ENCODE measurements at regions not wholly inside any gene's neighbourhood (a gene's known extent, or its start where the extent isn't known, plus 50 kb on each side); places are given as distances from the start of the nearest gene placed in this dataset.

GRCh38 chr2:41930807-41931566, 116.8 kb upstream of the PKDCC start:
- DNase-seq (ENCODE audit: low read depth in 2 of 2), result no peak

DNA sequence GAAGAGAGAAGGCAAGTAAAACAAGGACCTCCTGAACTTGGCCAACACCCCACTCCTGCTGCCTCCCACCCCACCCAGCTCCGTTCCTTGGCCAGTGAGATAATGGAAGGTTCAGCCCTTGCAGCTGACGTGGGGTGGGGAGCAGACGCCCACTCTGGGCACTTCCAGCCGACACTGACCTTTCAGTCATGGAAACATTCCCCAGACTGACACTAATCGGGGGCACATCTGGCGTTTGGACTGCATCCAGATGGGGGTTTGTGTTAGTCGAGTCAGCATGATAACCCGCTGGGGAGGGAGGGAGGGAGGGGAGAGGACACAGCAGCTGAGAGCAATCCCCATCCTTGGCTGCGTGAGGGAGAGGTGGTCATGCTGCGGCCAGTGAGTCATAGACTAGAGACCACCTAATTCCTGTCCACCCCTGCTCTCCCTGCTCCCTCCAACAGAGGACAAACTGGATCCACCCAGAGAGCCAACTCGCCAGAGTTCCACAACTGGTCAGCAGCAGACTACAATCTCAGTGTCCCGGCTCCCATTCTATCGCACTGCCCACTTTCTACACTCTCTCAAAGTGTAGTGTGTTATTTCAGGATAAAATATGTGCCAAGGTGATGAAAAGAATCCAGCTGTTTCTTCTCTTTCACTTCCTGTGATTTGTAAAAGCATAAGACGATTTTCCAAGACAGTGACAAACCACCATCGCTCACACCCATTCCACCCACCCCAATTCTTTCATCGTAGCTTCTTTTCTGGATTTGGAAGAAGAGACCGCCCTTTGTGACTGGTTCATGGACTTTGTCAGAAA, 115.4 kb upstream of the PKDCC start:
- DNase-seq (ENCODE audit: low read depth in 2 of 2), result no peak

DNA sequence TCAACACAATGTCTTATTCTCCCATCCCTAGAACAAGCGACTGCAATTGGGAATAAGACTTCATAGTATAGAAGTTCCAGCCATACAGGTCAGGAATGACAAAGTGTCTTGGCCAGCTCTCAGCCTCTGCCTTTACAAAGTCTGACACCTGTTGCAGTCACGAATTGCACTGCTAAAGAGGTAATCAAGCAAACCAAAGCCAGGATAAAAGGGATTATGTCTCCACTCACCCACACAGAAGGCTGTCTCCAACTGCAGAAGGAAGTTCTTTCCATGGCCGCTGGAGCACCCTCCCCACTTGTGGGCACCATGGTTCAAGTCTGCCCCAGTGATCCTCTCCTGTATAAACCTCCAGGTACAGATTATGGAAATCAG, 114.8 kb upstream of the PKDCC start:
- no peak for DNase-seq (ENCODE audit: low read depth in 2 of 2)

DNA sequence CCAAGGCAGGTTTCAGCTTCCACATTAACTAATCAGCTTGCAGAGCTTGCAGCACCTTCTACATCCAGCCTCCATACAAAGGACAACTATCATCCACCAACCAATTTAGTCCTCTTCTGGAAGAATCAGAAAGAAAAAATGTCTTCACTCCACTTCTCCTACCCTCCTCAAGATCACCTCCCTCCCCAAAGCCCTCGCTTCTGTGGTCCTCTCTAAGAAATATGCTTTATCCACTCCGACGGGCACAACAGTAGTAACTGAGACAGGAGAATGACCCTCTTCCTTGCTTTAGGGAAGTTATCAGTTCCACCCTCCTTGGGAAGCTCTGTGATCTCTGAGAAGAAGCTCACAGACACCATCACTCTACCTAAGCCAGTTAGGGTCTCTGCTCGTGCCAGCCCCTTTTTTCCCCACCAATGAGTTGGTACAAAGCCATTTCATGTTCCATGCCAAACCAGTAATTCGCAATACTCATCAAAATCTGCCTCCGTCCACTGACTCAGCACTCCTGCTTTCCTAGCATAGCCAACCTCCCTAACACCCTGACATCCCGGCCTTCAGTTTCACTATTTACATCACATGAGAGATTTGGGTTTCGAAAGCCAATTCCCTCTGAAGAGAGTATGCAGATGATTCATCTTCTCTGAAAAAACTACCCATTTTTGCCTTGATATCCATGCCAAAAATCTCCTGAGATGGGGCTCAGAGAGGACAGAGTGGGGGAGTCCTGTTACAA, 114.1 kb upstream of the PKDCC start:
- DNase-seq (ENCODE audit: low read depth in 2 of 2), result no peak

- no peak for DNase-seq (ENCODE audit: low read depth in 2 of 2)
Observed at GRCh38 chr2:41934329-41934958, 113.4 kb upstream of the PKDCC start.

GRCh38 chr2:41935002-41935401, 112.8 kb upstream of the PKDCC start:
- DNase-seq (ENCODE audit: low read depth in 2 of 2), result no peak

DNA sequence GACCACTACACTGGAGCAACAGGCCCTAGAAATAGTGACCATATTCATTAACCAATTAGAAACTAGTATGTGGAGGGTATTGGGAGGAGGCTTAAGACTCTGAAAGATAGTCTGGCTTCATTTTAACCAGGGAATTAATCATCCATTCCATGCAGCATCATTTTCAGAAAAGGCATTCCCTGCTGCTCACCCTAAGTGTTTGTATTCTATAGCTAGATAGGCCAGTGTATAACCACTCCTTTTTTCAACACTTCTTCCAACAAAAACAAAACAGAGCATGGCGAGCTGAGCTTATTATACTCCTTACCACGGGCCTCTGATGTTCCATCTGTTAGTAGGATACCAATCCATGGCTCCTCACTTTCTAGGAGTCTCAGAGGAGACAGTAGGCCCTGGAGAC, 112.0 kb upstream of the PKDCC start:
- no peak for DNase-seq (ENCODE audit: low read depth in 2 of 2)

DNA sequence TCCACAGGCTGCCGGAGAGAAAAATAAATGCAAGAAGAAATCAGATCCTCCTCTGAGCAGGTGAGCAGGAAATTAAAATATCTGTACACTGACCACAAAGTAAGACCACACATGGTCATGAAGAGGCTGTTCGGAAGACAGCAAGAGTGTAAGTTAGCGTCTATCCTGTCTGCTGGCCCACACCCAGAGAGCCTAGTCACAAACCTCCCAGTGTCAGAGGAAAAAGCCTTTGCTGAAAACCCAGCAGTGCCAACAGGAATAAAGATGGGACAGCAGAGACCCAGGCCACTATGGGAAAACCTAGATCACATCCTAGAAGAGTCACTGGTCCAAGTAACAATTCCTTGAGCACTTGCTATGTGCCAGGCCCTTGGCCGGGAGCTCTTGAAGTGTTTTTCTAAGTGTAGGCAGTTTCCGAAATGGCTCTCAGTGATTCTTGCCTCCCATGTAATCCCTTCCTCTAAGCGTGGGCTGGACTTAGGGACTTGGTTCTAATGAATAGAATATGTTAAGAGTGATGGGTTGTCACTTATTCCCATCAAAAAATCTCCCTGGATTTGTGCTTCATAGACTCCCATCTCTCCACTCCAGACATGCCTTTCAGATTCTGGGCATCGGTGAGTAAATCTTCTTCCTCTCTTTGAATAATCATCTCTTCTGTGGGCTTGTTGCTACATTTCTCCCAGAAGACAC, 110.9 kb upstream of the PKDCC start:
- no peak for DNase-seq (ENCODE audit: low read depth in 2 of 2)

- DNase-seq (ENCODE audit: low read depth in 2 of 2), result no peak
Observed at GRCh38 chr2:41937464-41937906, 110.3 kb upstream of the PKDCC start.

DNA sequence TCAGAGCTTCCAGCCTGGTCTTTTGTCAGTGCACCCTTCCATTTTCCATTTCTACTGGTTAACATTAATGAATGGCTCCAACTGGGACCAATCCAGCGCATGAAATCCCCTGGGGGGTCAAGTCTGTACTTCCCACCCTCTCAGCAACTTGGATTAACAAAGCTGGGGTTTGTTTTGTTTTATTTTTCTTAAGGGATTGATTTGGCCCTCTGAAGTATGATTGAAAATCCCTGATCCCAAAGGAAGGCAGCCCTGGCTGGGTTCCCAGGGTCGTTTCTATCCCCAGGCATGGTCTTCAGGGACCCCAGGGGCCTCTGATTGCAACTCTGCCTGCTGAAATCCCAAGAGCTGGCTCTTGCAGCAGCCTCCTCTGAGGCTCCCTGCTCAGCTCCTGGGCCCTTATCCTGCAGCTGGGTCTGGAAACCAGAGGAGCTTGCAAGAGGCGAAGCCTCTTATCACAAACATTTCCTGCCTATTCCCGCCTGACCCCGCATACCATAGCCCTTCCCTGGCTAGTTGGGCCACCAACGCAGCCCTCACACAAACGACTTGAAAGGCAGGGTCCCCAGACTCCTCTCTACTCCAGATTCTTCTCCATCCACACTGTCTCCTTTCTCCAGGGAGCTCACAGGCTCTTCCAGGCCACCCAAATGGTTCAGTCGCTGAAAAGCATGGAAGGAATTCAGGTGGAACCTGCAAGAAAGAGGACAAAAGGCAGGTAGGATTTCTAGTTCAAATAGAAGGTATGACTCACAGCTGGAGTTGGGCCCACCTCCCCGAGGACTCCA, 109.7 kb upstream of the PKDCC start:
- DNase-seq (ENCODE audit: low read depth in 2 of 2), result no peak

DNA sequence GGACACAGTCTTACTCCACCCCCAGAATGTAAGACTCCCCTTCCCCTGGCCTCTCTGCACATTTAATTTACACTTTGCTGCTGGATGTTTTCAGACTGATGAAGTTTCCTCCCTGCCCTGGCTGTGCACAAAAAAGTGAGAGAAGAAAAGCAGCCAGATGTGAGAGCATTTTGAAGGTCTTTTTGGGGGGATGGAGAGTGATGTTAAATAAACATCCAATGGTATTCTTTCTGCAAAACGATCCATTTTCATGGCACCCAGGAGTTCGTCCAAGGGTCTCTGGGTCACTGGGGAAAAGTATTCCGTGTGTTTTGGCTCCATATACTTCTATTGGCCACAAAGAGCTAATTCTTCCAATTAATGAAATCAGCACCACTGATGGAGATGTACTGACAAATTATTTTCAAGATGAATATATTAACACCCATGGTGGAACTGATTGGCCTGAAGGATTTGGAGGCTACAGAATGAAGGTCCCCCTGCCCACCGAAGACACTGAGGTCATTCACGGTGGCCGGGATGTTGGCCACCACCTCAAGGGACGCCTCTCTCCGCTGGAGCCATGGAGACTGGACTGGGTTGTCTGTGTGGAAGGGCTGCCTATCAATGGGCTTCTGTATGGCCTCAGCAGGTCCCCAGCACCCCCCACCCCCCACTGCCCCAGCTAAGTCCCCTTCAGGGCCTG, 107.6 kb upstream of the PKDCC start:
- DNase-seq (ENCODE audit: low read depth in 2 of 2), result no peak

GRCh38 chr2:41940745-41941063, 107.1 kb upstream of the PKDCC start:
- DNase-seq (ENCODE audit: low read depth in 2 of 2), result no peak

GRCh38 chr2:41941831-41942230, 106.0 kb upstream of the PKDCC start:
- no peak for DNase-seq (ENCODE audit: low read depth in 2 of 2)

GRCh38 chr2:41942278-41942677, 105.5 kb upstream of the PKDCC start:
- no peak for DNase-seq (ENCODE audit: low read depth in 2 of 2)

- no peak for DNase-seq (ENCODE audit: low read depth in 2 of 2)
Observed at GRCh38 chr2:41943159-41943558, 104.7 kb upstream of the PKDCC start.

DNA sequence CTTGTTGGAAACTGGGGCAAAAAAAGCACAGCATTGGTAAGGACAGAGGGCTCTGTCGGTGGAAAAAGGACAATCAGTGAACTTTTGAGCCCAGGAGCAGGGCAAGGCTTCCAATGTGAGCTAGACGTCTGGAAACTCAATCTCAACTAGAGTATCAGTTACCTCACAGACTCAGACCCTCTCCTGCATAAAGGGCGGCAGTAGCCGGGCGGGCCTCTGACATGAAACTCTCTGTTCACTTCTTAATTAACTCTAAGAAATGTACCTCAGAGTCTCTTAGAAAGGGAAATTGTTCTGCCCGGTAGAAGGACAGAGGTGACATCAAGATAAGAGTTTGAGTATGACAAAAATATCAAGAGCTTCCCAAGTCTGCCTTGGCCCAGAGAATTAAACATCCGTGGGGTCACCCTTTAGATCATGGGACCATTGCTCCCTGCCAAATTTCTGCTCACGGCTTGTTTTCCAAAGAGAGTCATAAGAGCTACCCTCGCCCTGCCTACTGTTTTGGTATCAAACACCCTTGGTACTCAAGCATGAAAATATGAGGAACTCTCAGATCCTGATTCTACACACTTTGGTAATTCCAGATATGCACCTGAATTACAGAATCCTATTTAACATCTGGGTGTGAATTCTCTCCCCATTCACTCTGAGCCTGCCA, 103.5 kb upstream of the PKDCC start:
- no peak for DNase-seq (ENCODE audit: low read depth in 2 of 2)

DNA sequence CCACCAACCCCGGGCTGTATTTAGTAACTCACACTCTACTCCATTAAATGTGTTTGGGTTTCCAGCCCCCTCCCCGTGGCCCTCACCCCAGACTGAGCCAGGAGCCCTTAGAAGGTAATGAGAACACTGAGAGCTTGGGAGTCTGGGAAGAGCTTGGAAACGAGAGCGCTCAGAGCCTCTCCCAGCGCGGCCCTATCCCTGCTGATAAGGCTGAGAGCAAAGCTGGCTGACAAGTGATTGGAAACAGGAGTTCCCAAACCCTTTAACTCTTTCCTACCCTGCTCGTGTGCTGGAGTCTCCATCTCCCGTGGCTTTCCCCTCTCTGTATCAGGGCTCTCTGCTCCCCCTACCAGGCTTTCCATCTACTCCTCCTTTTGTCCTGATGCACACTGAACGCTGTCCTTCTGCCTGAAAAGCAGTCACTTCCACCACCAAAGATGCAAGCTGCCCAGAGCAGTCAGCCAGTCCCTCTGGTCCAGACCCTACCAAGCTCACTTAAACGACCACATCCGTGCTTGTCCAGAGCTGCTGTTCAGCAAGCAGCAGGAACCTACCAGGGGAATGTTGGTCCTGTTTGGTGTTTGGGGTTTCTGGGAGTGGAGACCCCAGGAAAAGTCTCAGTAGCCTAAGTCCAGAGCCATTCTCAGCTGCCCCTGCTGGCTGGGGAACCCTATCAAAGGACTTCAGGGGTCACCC, 100.0 kb upstream of the PKDCC start:
- DNase-seq (ENCODE audit: low read depth in 2 of 2), result no peak

- no peak for DNase-seq (ENCODE audit: low read depth in 2 of 2)
Observed at GRCh38 chr2:41948397-41948763, 99.4 kb upstream of the PKDCC start.
